Loucy (cell line): ENCODE measurements at regions not wholly inside any gene's neighbourhood (a gene's known extent, or its start where the extent isn't known, plus 50 kb on each side); places are given as distances from the start of the nearest gene placed in this dataset.

Experiments used
- H2AFZ ChIP-seq: fragments of 200-600 bp; sonication (generic); 2 replicates; pipeline ENCODE4 v1.6.0; 2016; ENCODE audit warnings: antibody characterized with exemption, mild to moderate bottlenecking, low read length, moderate library complexity
- H3F3A ChIP-seq: fragments of 200-600 bp; 2 replicates; pipeline ENCODE4 v1.6.0; 2016; ENCODE audit warnings: antibody characterized with exemption, low read depth, mild to moderate bottlenecking
- H3K27me3 ChIP-seq: fragments of 200-600 bp; sonication (generic); 2 replicates; pipeline ENCODE4 v1.6.1; 2014; ENCODE audit warnings: low read length, mild to moderate bottlenecking; ENCODE audit not compliant: insufficient read depth, poor library complexity, severe bottlenecking
- H3K36me3 ChIP-seq: fragments of 200-600 bp; sonication (generic); 2 replicates; pipeline ENCODE4 v1.6.1; 2016; ENCODE audit warnings: low read length; ENCODE audit not compliant: insufficient read depth
- H3K4me1 ChIP-seq: fragments of 200-600 bp; sonication (generic); 2 replicates; pipeline ENCODE4 v1.5.1; 2014; ENCODE audit warnings: low read length, mild to moderate bottlenecking; ENCODE audit not compliant: insufficient read depth, poor library complexity, severe bottlenecking
- H3K4me2 ChIP-seq: fragments of 200-600 bp; sonication (generic); 2 replicates; pipeline ENCODE4 v1.6.0; 2014; ENCODE audit warnings: antibody characterized with exemption, low read length, low read depth, mild to moderate bottlenecking; ENCODE audit not compliant: poor library complexity, severe bottlenecking
- H3K4me3 ChIP-seq: fragments of 200-600 bp; sonication (generic); 2 replicates; pipeline ENCODE4 v1.5.1; 2014; ENCODE audit warnings: low read length, mild to moderate bottlenecking, mixed read lengths; ENCODE audit not compliant: poor library complexity, severe bottlenecking
- H3K79me2 ChIP-seq: fragments of 200-600 bp; sonication (generic); 2 replicates; pipeline ENCODE4 v1.6.1; 2014; ENCODE audit warnings: low read length; ENCODE audit not compliant: insufficient read depth
- H3K9ac ChIP-seq: fragments of 200-600 bp; sonication (generic); 2 replicates; pipeline ENCODE4 v1.6.0; 2014; ENCODE audit warnings: mild to moderate bottlenecking, low read depth, low read length, moderate library complexity; ENCODE audit not compliant: poor library complexity, severe bottlenecking
- H3K9me2 ChIP-seq: fragments of 200-600 bp; sonication (generic); replicated peaks from 2 replicates; pipeline ENCODE4 v1.6.1; 2016; ENCODE audit warnings: low read depth, low read length, mixed read lengths
- H3K9me3 ChIP-seq: fragments of 200-600 bp; sonication (generic); 2 replicates; pipeline ENCODE4 v1.6.1; 2014; ENCODE audit warnings: mild to moderate bottlenecking, antibody characterized with exemption, low read length, low read depth; ENCODE audit not compliant: insufficient read depth
- H4K20me1 ChIP-seq: fragments of 200-600 bp; sonication (generic); 2 replicates; pipeline ENCODE4 v1.6.0; 2014; ENCODE audit warnings: antibody characterized with exemption, low read length, mild to moderate bottlenecking; ENCODE audit not compliant: insufficient read depth, poor library complexity, severe bottlenecking
- CTCF ChIP-seq: fragments of 200-600 bp; sonication (generic); conservative IDR thresholded peaks from 2 replicates; pipeline ENCODE4 v1.5.1; 2014; ENCODE audit warnings: mild to moderate bottlenecking, antibody characterized with exemption, low read length
- EZH2phosphoT487 ChIP-seq: fragments of 200-600 bp; IDR thresholded peaks from 2 replicates; pipeline ENCODE4 v1.6.1; 2018; ENCODE audit warnings: antibody characterized with exemption, mild to moderate bottlenecking, moderate library complexity, borderline replicate concordance

DNA sequence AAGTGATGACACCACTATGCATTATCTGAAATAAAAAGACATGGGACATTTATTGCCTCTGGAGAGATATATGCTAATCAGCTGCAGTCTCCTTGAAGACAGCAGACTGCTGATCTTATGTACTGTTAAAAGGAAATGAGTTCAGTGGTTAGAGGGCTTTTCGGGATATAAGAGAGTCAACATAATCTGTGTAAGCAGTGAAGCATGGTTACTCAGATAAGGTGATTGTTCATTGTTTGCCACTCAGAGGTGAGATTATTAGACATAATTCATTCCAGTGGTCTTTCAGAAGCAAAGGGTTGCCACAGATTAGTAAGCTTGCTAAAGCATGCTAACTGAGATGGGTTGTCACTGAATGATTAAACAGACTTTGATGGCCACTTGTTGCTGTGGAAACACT, 1450.7 kb upstream of the ADGRB3 start:
- Histone ChIP-seq H3K27me3 (no peaks in the 10 kb centered on the region), H4K20me1 (no peaks in the 10 kb centered on the region)

DNA sequence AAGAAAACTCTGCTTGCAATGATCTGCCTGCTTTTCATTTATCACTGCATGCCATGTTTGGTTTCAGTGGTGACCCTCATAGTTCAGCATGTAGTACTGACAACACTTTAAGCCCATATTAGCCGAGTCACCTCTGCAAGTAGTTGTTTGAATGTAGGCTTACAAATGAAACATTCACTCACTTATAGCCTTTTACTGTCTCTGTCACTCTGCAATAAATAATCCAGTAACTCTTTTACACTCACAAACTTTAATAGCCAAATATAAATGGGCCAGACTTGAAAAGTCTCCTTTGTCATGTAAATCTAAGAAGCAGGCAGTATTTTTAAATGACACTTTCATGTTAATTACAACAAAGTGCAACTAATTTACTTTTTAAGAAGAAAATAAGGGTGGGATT, 1460.0 kb upstream of the ADGRB3 start:
- TF ChIP-seq CTCF, result no peak
- no peak for TF ChIP-seq EZH2phosphoT487
- no peaks in the 10 kb centered on the region for H3K27me3 ChIP-seq
- H3K4me3 ChIP-seq, result no peak overlapping the region
- no peaks in the 10 kb centered on the region for H3K4me1 ChIP-seq
- no peaks in the 10 kb centered on the region for H4K20me1 ChIP-seq
- H3K9me3 ChIP-seq, result no peaks in the 10 kb centered on the region
- H3K79me2 ChIP-seq, result no peaks in the 10 kb centered on the region
- no peak overlapping the region for H3K9ac ChIP-seq
- no peaks in the 10 kb centered on the region for H3F3A ChIP-seq
- H3K9me2 ChIP-seq, result no peaks in the 10 kb centered on the region
- H3K36me3 ChIP-seq, result no peaks in the 10 kb centered on the region
- no peak overlapping the region for H2AFZ ChIP-seq
- no peak overlapping the region for H3K4me2 ChIP-seq

More for the DNA sequence above, 1450.7 kb upstream of the ADGRB3 start:
- no peaks in the 10 kb centered on the region for H3K4me1 ChIP-seq
- H2AFZ ChIP-seq, result no peak overlapping the region
- no peaks in the 10 kb centered on the region for H3K9me2 ChIP-seq
- H3F3A ChIP-seq, result no peaks in the 10 kb centered on the region
- H3K9me3 ChIP-seq, result no peaks in the 10 kb centered on the region
- H3K36me3 ChIP-seq, result no peaks in the 10 kb centered on the region
- H3K9ac ChIP-seq, result no peak overlapping the region
- H3K4me3 ChIP-seq, result no peak overlapping the region
- no peaks in the 10 kb centered on the region for H3K79me2 ChIP-seq
- TF ChIP-seq EZH2phosphoT487 (no peak), CTCF (no peak)
- H3K4me2 ChIP-seq, result no peak overlapping the region

DNA sequence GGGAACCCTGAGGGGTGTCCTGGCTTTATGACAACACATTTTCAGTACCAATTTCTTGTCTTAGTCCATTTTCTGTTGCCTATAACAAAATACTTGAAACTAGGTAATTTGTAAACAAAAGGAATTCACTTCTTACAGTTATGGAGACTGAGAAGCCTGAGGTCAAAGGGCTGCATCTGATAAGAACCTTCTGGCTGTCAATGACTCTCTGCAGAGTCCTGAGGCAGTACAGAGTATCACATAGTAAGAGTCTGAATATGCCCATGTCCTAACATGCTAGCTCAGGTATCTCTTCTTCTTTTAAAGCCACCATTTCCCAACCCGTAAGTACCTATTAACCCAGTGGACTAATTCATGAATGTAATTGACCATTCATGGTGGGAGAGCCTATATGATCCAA, 1458.6 kb upstream of the EYS start:
- Histone ChIP-seq H3K79me2 (no peaks in the 10 kb centered on the region), H3K9ac (no peak overlapping the region), H3K4me1 (no peaks in the 10 kb centered on the region), H4K20me1 (no peaks in the 10 kb centered on the region), H3K36me3 (no peaks in the 10 kb centered on the region), H2AFZ (no peak overlapping the region), H3K9me3 (peaks cover 7% of the 10 kb centered on the region; the same call in 1 of the 2 replicates), H3K27me3 (no peaks in the 10 kb centered on the region), H3F3A (no peaks in the 10 kb centered on the region), H3K9me2 (no peaks in the 10 kb centered on the region), H3K4me3 (no peak overlapping the region), H3K4me2 (no peak overlapping the region)
- TF ChIP-seq EZH2phosphoT487, result no peak
- TF ChIP-seq CTCF, result no peak
